Natural killer cell (primary cell): ENCODE measurements at regions not wholly inside any gene's neighbourhood (a gene's known extent, or its start where the extent isn't known, plus 50 kb on each side); places are given as distances from the start of the nearest gene placed in this dataset.

Experiments used
- ATAC-seq, 3 donors: fragments of 150-1000 bp in 2 of 3; fragments of 200-7000 bp in 1 of 3; cut with Tn5 transposase; 1 replicate in 1 of 3; 2 replicates in 2 of 3; pipeline ENCODE4 v1.10.0; 2021; ENCODE audit warnings: mild to moderate bottlenecking in 2 of 3, moderate library complexity in 2 of 3
- DNase-seq, 2 donors: peaks; one replicate each; pipeline versions ENCODE4 v3.0.0 to v3.0.0-alpha.2; 2013 to 2021; ENCODE audit warnings: mixed read lengths in 1 of 2
- H3K27ac ChIP-seq: one replicate; pipeline ENCODE4 v1.5.1; 2013; ENCODE audit warnings: mild to moderate bottlenecking, low read length
- H3K27me3 ChIP-seq: one replicate; pipeline ENCODE4 v1.6.1; 2013; ENCODE audit warnings: low read length; ENCODE audit not compliant: control insufficient read depth, insufficient read depth
- H3K36me3 ChIP-seq: one replicate; pipeline ENCODE4 v1.6.1; 2013; ENCODE audit warnings: low read length; ENCODE audit not compliant: control insufficient read depth, insufficient read depth
- H3K4me1 ChIP-seq: one replicate; pipeline ENCODE4 v1.6.1; 2013; ENCODE audit warnings: low read length; ENCODE audit not compliant: control insufficient read depth, insufficient read depth
- H3K4me3 ChIP-seq: one replicate; pipeline ENCODE4 v1.5.1; 2013; ENCODE audit warnings: low read length
- H3K9me3 ChIP-seq: one replicate; pipeline ENCODE4 v1.6.1; 2013; ENCODE audit warnings: low read length; ENCODE audit not compliant: control insufficient read depth, insufficient read depth
- H3K27ac Mint-ChIP-seq, 2 donors: one replicate each; pipeline ENCODE4 v1.8.0; 2022; ENCODE audit warnings: mild to moderate bottlenecking in 2 of 2, mixed read lengths in 2 of 2, moderate library complexity in 1 of 2
- H3K27me3 Mint-ChIP-seq, 2 donors: one replicate each; pipeline ENCODE4 v1.8.0; 2022; ENCODE audit warnings: low read depth in 2 of 2, mixed read lengths in 2 of 2
- H3K36me3 Mint-ChIP-seq: one replicate; pipeline ENCODE4 v1.8.0; 2022; ENCODE audit warnings: mixed read lengths
- H3K4me1 Mint-ChIP-seq, 2 donors: one replicate each; pipeline ENCODE4 v1.8.0; 2022; ENCODE audit warnings: mixed read lengths in 2 of 2
- H3K4me3 Mint-ChIP-seq: one replicate; pipeline ENCODE4 v1.8.0; 2022; ENCODE audit warnings: mild to moderate bottlenecking, moderate library complexity, mixed read lengths
- H3K9me3 Mint-ChIP-seq, 2 donors: one replicate each; pipeline ENCODE4 v1.8.0; 2022; ENCODE audit warnings: mixed read lengths in 2 of 2
- WGBS: methylation state at CpG from one replicate; pipeline ENCODE4 v1.1.7; 2013; ENCODE audit warnings: missing lambda C conversion rate; ENCODE audit not compliant: insufficient coverage; 5-methylcytosine and 5-hydroxymethylcytosine counted together
- intact Hi-C: fragments of 100-400 bp; cut with micrococcal nuclease; formaldehyde crosslinking; loops from one replicate; pipeline ENCODE4 v1.14.2; 2022
- TF ChIP-seq, protein P1 (sequence below): fragments of 200-600 bp; IDR thresholded peaks from one replicate; pipeline ENCODE4 v1.8.0; 2022; ENCODE audit warnings: antibody characterized with exemption

DNA sequence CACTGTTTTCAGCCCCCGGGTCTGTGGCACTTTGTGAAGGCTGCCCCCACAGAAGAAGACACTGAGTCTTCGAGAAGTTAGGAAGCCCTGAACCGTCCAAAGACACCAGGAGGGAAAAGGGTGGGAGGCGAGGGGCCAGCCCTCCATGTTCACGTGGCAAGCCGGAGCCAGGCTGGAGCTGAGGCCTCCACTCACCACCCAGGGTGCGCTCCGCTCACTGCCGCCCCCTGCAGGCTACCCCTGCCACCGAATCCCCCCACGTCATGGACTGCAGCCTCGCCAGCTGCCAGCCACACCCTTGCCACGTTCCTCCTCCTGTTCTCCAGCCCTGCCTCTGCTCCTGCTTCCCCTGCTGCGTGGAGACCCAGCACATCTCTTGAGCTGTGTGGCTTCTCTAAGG lies 59.0 kb upstream of the EN2 start:
- H3K27ac ChIP-seq: no peak overlapping the region
- no peaks in the 10 kb centered on the region for H3K9me3 ChIP-seq
- Mint-ChIP-seq H3K27me3 (peaks cover 6 to 8% of the 10 kb centered on the region in 2 donors), H3K4me3 (no peak overlapping the region), H3K4me1 (no peaks in the 10 kb centered on the region), H3K36me3 (no peaks in the 10 kb centered on the region), H3K9me3 (no peaks in the 10 kb centered on the region), H3K27ac (no peak overlapping the region)
- H3K4me3 ChIP-seq: no peak overlapping the region
- H3K27me3 ChIP-seq: no peaks in the 10 kb centered on the region
- DNase-seq (no peak), ATAC-seq (no peak)
- no peaks in the 10 kb centered on the region for H3K36me3 ChIP-seq
- intact Hi-C loops: no loop called here
- WGBS: 69% methylated on average over 14 of the region's 14 CpGs
- no peaks in the 10 kb centered on the region for H3K4me1 ChIP-seq
- TF ChIP-seq, protein P1, sequence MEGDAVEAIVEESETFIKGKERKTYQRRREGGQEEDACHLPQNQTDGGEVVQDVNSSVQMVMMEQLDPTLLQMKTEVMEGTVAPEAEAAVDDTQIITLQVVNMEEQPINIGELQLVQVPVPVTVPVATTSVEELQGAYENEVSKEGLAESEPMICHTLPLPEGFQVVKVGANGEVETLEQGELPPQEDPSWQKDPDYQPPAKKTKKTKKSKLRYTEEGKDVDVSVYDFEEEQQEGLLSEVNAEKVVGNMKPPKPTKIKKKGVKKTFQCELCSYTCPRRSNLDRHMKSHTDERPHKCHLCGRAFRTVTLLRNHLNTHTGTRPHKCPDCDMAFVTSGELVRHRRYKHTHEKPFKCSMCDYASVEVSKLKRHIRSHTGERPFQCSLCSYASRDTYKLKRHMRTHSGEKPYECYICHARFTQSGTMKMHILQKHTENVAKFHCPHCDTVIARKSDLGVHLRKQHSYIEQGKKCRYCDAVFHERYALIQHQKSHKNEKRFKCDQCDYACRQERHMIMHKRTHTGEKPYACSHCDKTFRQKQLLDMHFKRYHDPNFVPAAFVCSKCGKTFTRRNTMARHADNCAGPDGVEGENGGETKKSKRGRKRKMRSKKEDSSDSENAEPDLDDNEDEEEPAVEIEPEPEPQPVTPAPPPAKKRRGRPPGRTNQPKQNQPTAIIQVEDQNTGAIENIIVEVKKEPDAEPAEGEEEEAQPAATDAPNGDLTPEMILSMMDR: no peak

DNA sequence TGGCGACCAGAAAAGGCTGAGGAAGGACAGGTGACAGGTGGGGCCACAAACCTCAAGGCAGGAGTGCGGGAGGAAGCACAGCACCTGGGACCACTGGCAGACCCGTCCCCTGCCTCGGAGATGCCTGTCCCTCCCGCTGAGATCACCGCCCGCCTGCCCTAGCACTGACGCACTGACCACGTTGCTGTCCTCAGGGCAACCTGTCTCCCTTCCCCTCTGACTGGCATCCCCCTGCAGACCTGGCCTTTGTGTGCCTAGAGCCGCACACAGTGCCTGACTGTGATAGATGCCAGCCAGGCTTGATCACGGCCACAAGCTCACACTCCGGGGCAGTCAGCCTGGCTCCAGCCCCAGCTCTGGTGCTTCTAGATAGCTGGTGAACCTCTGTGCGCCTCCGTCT lies 58.4 kb upstream of the EN2 start:
- TF ChIP-seq, protein P1: no peak
- Mint-ChIP-seq H3K4me3 (no peak overlapping the region), H3K4me1 (no peaks in the 10 kb centered on the region), H3K27me3 (peaks cover 8 to 9% of the 10 kb centered on the region in 2 donors), H3K9me3 (no peaks in the 10 kb centered on the region), H3K36me3 (no peaks in the 10 kb centered on the region), H3K27ac (no peak overlapping the region)
- DNase-seq (no peak), ATAC-seq (no peak)
- Histone ChIP-seq H3K9me3 (no peaks in the 10 kb centered on the region), H3K36me3 (no peaks in the 10 kb centered on the region), H3K27me3 (no peaks in the 10 kb centered on the region), H3K27ac (no peak overlapping the region), H3K4me3 (no peak overlapping the region), H3K4me1 (no peaks in the 10 kb centered on the region)
- WGBS: 87% methylated on average over 14 of the region's 14 CpGs
- intact Hi-C loops: no loop called here

DNA sequence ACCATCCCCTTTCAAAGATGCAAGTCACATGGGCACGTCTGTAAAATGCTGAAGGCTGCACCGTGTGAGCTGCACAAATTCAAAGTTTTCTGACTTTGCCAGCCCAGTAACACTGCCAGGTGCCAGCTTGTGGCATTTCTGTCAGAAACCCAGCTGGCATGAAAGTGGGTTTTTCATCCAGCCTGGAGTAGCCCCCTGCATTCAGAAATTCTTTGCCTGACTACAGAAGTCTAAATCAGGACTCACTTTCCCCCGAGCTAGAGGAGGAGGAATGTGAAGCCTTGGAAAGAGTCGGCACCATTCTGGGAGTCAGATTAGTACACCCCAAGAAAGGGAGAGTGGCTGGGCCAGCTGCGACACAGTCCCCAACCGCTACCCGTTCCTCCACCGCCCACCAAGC lies 56.7 kb upstream of the EN2 start:
- no peaks in the 10 kb centered on the region for H3K9me3 Mint-ChIP-seq
- no peaks in the 10 kb centered on the region for H3K9me3 ChIP-seq
- DNase-seq (no peak), ATAC-seq (no peak)
- no peaks in the 10 kb centered on the region for H3K36me3 ChIP-seq
- H3K4me3 Mint-ChIP-seq: no peak overlapping the region
- peaks cover 8 to 9% of the 10 kb centered on the region in 2 donors for H3K27me3 Mint-ChIP-seq
- no peak overlapping the region for H3K27ac ChIP-seq
- H3K36me3 Mint-ChIP-seq: no peaks in the 10 kb centered on the region
- H3K4me3 ChIP-seq: no peak overlapping the region
- intact Hi-C loops: no loop called here
- TF ChIP-seq, protein P1: no peak
- H3K27ac Mint-ChIP-seq: no peak overlapping the region
- 73% methylated on average over 8 of the region's 8 CpGs for WGBS
- peaks cover 10 to 13% of the 10 kb centered on the region in 2 donors for H3K4me1 Mint-ChIP-seq
- H3K27me3 ChIP-seq: no peaks in the 10 kb centered on the region
- peaks cover 15% of the 10 kb centered on the region for H3K4me1 ChIP-seq

DNA sequence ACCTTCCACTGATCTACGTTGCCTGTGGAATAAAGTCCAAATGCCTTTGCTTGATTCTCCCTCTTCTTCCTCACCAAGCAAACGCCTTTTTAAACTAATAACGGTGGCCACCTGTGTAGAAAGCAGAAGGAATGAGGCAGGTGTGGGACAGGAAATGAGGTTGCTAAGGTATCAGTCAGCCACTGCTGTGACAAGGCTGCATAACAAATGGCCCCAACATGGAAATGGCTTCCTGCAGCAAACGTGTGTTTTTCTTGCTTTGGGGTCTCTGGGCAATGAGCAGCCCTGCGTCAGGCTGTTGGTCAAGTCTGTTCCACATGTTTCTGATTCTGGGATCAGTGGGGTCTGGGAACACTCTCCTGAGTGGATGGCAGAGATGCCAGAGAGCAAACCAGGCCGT lies 56.0 kb upstream of the EN2 start:
- 63% methylated on average over 5 of the region's 6 CpGs for WGBS
- ATAC-seq (no peak), DNase-seq (no peak)
- intact Hi-C loops: no loop called here
- no peaks in the 10 kb centered on the region for H3K9me3 ChIP-seq
- no peak overlapping the region for H3K27ac ChIP-seq
- no peaks in the 10 kb centered on the region for H3K36me3 ChIP-seq
- H3K4me1 ChIP-seq: peaks cover 21% of the 10 kb centered on the region
- H3K27me3 ChIP-seq: no peaks in the 10 kb centered on the region
- no peaks in the 10 kb centered on the region for H3K36me3 Mint-ChIP-seq
- H3K4me3 ChIP-seq: no peak overlapping the region
- TF ChIP-seq, protein P1: no peak
- peaks cover 8 to 9% of the 10 kb centered on the region in 2 donors for H3K27me3 Mint-ChIP-seq
- H3K4me1 Mint-ChIP-seq: peaks cover 16% of the 10 kb centered on the region in 2 donors
- no peak overlapping the region for H3K27ac Mint-ChIP-seq
- H3K9me3 Mint-ChIP-seq: no peaks in the 10 kb centered on the region
- no peak overlapping the region for H3K4me3 Mint-ChIP-seq
